ENCODE measurements at regions not wholly inside any gene's neighbourhood (a gene's known extent, or its start where the extent isn't known, plus 50 kb on each side); places are given as distances from the start of the nearest gene placed in this dataset.

GRCh38 chr10:22058201-22058600 lies 54.7 kb upstream of the DNAJC1 start:
- Mint-ChIP-seq H3K4me1 (ENCODE audit: low read depth, unreplicated experiment) (peaks cover 6% of the 10 kb centered on the region), H3K9me3 (ENCODE audit: unreplicated experiment) (peaks cover 8% of the 10 kb centered on the region), H3K27me3 (ENCODE audit: low read depth, unreplicated experiment) (peaks cover under 1% of the 10 kb centered on the region), H3K4me3 (ENCODE audit: unreplicated experiment) (no peak overlapping the region), H3K36me3 (ENCODE audit: low read depth, unreplicated experiment) (no peaks in the 10 kb centered on the region), H3K27ac (ENCODE audit: unreplicated experiment) (no peak overlapping the region)
- no peaks in the 10 kb centered on the region for H3K9me3 ChIP-seq (ENCODE audit: insufficient read depth, low read depth, low read length)
- no peak overlapping the region for H3K4me3 ChIP-seq (ENCODE audit: insufficient read depth, low read depth, low read length)
- FAIRE-seq (no peak), DNase-seq (ENCODE audit: low read depth) (no peak)
- no peak overlapping the region for H3K27ac ChIP-seq (ENCODE audit: low read depth, low read length)
- no peaks in the 10 kb centered on the region for H3K4me1 ChIP-seq (ENCODE audit: insufficient read depth, low read length)
- no peak overlapping the region for H3K4me2 ChIP-seq (ENCODE audit: low read length)
- no peak overlapping the region for H2AFZ ChIP-seq (ENCODE audit: low read depth, low read length)
- H3K9ac ChIP-seq (ENCODE audit: low read length), result no peak overlapping the region
- H3K36me3 ChIP-seq (ENCODE audit: insufficient read depth, low read length), result no peaks in the 10 kb centered on the region
- no peak for TF ChIP-seq EZH2 (IDR thresholded peaks at IDR 0.05; ENCODE audit: insufficient read depth, low read length)
- TF ChIP-seq CTCF (IDR thresholded peaks at IDR 0.05; ENCODE audit: insufficient read depth, low read depth, low read length), result no peak
- H4K20me1 ChIP-seq (ENCODE audit: insufficient read depth, low read length), result no peaks in the 10 kb centered on the region
- H3K27me3 ChIP-seq (ENCODE audit: insufficient read depth, low read length), result no peaks in the 10 kb centered on the region
- H3K79me2 ChIP-seq (ENCODE audit: insufficient read depth, low read length), result no peaks in the 10 kb centered on the region

- peak overlapping the region; percentile 77 for H3K27ac Mint-ChIP-seq (ENCODE audit: unreplicated experiment)
- no peaks in the 10 kb centered on the region for H3K36me3 Mint-ChIP-seq (ENCODE audit: low read depth, unreplicated experiment)
- Histone ChIP-seq H4K20me1 (ENCODE audit: insufficient read depth, low read length) (no peaks in the 10 kb centered on the region), H3K4me1 (ENCODE audit: insufficient read depth, low read length) (no peaks in the 10 kb centered on the region), H3K36me3 (ENCODE audit: insufficient read depth, low read length) (no peaks in the 10 kb centered on the region), H3K27me3 (ENCODE audit: insufficient read depth, low read length) (no peaks in the 10 kb centered on the region), H3K4me3 (ENCODE audit: insufficient read depth, low read depth, low read length) (no peak overlapping the region), H3K27ac (ENCODE audit: low read depth, low read length) (no peak overlapping the region), H2AFZ (ENCODE audit: low read depth, low read length) (no peak overlapping the region), H3K4me2 (ENCODE audit: low read length) (no peak overlapping the region), H3K79me2 (ENCODE audit: insufficient read depth, low read length) (no peaks in the 10 kb centered on the region), H3K9me3 (ENCODE audit: insufficient read depth, low read depth, low read length) (no peaks in the 10 kb centered on the region), H3K9ac (ENCODE audit: low read length) (no peak overlapping the region)
- TF ChIP-seq EZH2 (IDR thresholded peaks at IDR 0.05; ENCODE audit: insufficient read depth, low read length), result no peak
- no peak for TF ChIP-seq CTCF (IDR thresholded peaks at IDR 0.05; ENCODE audit: insufficient read depth, low read depth, low read length)
- DNase-seq (ENCODE audit: low read depth), result no peak
- peaks cover 6% of the 10 kb centered on the region for H3K4me1 Mint-ChIP-seq (ENCODE audit: low read depth, unreplicated experiment)
- H3K27me3 Mint-ChIP-seq (ENCODE audit: low read depth, unreplicated experiment), result no peaks in the 10 kb centered on the region
- no peak overlapping the region for H3K4me3 Mint-ChIP-seq (ENCODE audit: unreplicated experiment)
- peaks cover 14% of the 10 kb centered on the region for H3K9me3 Mint-ChIP-seq (ENCODE audit: unreplicated experiment)
- no peak for FAIRE-seq
Measured at GRCh38 chr10:22054961-22055360, 51.4 kb upstream of the DNAJC1 start.

All from astrocyte (in vitro differentiated cells and primary cell).